ENCODE measurements at regions not wholly inside any gene's neighbourhood (a gene's known extent, or its start where the extent isn't known, plus 50 kb on each side); places are given as distances from the start of the nearest gene placed in this dataset.

DNA sequence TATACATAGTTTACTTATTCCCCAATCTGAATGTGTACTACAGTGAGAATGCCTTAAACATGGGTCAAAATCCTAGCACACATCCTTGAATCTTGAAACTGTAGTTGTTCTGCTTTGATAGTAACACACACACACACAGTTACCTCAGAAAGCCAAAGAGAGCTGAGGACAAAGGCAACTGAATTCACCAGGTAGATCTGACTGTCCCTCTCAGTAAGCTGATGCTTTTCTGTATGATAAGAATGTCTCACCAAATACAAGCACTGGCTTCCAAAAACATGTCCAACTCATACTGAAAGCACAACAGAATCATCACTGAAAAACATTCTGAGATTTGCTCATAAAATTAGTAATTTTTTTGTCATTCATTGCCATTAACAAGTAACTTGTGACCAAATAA lies 104.3 kb upstream of the DYNLRB2 start:
- DNase-seq = no peak
- in situ Hi-C loops (cut with MboI; ENCODE audit: low pct_unique_long_range_greater_than_20kb, low sequenced_read_pairs) = no loop called here

DNA sequence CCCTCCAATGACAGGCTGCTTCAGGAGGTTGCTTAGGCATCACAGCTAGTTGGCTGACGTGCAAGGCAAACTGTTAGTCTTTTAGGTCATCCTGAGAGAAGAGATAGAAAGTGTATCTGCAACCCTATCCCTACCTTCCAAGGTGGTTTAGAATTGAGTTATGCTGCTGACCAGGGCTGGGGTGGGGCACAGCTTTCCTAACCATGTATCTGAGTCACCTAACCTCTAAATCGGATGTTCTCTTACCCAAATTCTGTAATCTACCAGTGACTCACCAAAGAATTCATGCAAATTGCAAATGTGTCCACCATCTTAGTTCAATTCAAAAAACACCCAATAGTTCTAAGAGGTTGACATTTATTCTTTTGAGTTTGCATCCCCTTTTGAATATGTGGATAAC lies 107.2 kb upstream of the DYNLRB2 start:
- in situ Hi-C loops (cut with MboI; ENCODE audit: low pct_unique_long_range_greater_than_20kb, low sequenced_read_pairs) = no loop called here

DNA sequence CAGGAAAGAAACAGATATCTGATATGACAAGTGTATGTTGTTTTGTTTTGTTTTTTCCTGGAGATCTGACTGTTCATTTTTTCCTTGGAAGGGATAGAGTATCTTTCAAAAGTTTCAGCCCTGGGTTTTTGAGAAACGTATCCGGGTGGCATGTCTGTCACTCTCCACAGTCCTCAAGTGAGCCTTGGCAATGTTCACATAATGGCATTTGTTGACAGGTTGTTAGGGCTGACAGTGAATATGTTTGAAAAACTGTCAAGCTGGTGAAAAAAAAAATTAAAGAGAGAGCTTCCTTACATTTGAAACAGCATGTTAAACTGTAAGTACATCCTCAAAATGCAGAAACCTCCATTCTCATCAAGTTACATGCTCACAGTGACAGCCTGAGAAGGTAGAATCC lies 113.0 kb upstream of the DYNLRB2 start:
- no peak for DNase-seq
- in situ Hi-C loops (cut with MboI; ENCODE audit: low pct_unique_long_range_greater_than_20kb, low sequenced_read_pairs) = no loop called here

More for the DNA sequence above, 107.2 kb upstream of the DYNLRB2 start:
- no peak for DNase-seq

DNA sequence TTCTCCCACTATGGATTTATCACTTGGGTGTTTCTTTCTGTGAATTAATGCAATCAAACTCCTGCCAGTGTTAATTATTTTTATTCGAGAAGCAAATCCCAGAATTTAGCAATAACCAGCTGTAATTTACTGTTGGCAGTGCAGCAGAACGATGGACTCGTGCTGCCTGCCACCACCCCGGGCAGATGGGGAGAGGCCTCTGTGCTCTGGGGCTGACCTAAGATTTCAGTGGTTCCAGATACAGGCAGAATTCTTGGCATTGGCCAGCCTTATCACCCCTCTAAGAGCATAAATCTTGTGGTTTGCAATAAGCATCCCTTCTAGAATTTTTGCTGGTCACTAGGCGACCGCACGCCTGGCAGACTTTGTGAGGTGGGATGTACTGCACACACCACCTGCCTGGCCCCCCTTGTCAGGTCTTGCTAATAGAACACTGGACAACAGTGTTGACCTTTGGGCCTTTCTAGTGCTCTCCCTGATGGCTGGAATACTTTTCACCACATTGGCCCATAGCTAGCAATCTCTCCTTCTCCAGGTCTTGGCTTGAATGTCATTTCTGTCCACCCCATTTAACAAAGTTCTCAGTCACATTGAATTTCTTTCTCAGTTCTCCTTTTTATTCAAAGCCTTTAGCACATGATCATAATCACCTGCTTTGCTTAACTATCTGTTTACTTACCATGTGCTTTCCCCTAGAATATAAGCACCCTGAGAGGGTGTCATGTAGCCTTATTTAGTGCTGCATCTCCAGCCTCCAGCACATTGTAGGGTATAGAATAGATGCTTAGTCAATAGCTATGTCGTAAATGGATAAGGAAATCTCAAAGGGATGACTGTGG lies 122.1 kb upstream of the DYNLRB2 start:
- in situ Hi-C loops (cut with MboI; ENCODE audit: low pct_unique_long_range_greater_than_20kb, low sequenced_read_pairs) = no loop called here
- DNase-seq = no peak

DNA sequence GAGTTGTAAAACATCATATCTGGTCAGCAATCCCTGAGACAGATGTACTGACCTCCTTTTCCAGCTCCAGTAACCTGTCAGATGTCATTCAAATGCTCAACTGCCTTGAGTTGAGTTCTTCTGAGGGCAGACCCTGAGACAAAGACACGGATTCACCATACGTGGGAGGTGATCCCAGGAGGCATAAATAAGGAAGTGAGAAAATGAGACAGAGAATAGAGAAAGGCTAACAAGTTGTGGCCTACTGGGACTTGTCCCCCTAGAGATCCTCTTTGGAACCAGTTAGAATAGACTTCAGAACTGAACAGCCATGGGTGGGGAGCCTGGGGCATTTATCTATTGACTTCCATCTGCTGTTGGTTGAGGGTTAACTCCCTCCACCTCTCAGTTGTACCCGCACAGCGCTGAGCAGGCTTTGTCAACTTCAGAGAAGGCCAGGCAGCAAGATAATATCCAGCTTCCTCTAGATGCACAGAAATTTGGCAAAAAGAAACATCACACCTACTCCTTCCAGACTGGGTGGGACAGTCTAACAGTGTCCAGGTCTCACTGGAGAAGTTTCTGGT lies 123.0 kb upstream of the DYNLRB2 start:
- in situ Hi-C loops (cut with MboI; ENCODE audit: low pct_unique_long_range_greater_than_20kb, low sequenced_read_pairs) = no loop called here

DNA sequence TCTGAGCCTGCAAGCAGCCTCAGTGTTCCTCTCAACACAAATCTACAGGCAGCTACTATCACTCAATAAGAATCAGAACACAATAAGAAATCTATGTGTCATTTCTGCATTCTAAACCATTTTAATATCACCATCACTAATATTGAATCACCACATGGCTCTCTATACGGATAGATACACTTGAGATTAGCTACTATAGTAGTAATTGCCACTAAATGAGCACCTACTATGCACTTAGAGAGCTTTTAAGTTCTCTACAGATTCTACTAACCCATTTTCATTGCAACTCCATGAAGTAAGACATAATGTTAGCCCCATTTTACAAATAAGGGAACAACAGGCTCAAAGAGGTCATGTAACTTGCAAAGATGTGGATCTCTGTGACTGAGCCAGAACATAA lies 132.8 kb upstream of the DYNLRB2 start:
- in situ Hi-C loops (cut with MboI; ENCODE audit: low pct_unique_long_range_greater_than_20kb, low sequenced_read_pairs) = no loop called here
- DNase-seq = no peak

More for the DNA sequence above, 123.0 kb upstream of the DYNLRB2 start:
- no peak for DNase-seq

DNA sequence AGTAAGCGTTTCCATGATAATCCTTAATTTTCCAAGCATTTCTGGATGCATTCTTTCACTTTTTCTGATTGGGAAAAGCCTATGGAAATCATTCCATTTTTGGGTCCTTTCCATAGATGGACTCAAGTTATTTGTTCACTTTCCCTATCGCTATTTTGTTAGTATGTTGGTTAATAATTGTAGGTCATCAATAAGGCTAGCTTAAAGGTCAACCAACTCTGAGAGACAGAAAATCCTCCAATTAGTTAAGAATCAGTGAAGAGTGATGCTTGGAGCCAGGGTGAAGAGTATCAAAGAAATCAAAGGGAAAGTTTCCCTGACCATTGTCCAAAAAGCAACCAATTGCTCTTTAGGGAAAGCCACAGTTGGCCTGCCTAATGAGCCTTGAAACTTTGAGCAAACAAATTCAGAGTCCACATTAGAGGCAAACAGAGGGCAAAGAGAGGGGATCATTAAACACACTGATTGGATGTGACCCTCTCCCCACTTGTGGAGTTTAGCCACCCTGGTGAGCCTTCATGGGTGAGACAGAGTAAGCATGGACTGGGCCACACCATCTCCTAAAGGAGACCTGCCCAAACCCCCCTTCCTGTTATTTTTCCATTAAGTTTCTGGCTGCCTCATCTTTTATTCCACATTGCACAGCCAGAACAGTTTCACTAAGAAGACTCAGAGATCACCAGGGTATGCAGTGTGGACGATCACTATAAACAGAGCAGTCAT lies 133.4 kb upstream of the DYNLRB2 start:
- in situ Hi-C loops (cut with MboI; ENCODE audit: low pct_unique_long_range_greater_than_20kb, low sequenced_read_pairs) = no loop called here
- DNase-seq = no peak

DNA sequence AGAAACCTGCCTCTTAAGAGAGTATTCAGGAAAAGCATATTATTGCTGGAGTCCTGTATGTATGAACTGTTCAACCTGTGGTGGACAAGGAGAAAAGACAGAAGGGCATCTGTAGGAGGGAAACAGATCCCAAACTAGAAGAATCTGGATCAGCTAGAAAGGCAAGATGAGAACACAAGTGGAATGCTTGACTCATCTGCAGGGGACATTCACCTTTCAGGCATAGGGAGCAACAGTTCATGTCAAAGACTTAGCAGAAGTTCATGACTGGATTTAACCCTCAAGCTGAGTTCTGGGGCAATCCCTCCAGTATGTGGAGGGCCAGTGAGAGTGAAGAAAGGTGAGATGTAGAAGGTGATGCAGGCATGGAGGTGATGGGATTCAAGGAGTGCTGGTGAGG lies 135.9 kb upstream of the DYNLRB2 start:
- in situ Hi-C loops (cut with MboI; ENCODE audit: low pct_unique_long_range_greater_than_20kb, low sequenced_read_pairs) = no loop called here

DNA sequence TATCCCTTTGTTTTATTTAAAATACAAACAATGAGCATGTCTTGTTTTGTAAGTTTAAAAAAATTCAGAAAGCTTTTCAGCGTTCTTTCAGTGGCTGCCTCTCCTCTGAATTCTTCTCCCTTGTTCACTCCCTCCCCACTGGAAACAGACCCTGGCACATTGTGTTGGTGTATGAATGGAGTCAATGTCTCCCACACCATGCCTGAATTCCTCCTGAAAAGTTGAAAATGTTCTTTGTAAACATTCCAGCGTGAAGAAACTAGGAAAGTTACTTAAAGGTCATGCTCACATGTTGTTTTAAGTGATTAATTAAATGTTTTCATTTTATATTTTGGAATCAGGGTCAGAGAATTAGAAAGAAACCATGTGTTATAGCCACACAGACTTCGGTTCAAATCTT lies 136.9 kb upstream of the DYNLRB2 start:
- in situ Hi-C loops (cut with MboI; ENCODE audit: low pct_unique_long_range_greater_than_20kb, low sequenced_read_pairs) = no loop called here
- DNase-seq = no peak

More for the DNA sequence above, 135.9 kb upstream of the DYNLRB2 start:
- DNase-seq = no peak

DNA sequence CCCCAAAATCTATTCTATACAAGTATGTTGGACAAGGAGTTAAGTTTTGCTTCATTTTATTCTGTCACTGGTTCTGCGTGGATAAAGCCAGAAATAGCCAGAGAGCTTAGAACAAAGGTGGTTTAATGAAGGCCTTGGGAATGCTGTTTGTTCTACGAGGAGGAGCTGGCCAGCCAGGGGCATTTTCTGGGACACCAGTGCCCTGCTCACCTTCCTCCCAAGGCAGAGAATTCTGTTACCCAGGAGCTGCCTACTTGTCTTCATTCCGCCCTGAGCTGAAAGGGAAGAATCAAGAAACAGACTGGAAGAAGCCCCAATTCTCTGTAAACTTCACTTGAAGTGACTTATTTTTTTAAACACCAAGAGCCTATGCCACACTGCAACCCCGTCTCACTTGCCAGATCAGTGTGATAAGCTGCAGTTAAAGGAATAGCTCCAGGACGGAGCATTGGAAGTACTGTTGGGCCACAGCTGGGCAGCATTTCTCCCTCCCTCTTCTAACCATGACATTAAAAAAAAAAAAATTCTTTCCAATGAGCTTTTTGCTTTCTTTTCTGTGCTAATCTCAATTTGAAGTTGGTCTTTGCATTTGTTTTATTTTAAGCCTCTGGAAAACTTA lies 149.8 kb upstream of the DYNLRB2 start:
- in situ Hi-C loops (cut with MboI; ENCODE audit: low pct_unique_long_range_greater_than_20kb, low sequenced_read_pairs) = no loop called here
- no peak for DNase-seq

DNA sequence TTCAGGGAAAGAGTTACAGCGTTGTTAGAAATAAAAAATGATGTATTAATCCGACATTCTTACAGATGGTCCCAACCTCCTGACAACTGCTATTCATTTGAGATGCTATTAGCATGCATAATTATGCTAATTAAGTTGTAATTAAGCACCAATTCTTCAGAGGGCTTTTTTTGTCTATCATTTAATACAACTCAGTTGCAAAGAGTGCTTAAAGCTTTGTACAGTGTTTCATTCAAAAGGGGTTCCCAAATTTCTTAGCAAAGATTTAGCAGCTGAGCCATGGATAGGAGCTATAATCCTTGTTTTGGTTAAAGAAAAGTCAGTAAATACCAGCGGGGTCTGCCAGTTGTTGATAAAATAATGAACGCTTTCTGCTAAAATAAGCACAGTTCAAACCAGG lies 150.7 kb upstream of the DYNLRB2 start:
- in situ Hi-C loops (cut with MboI; ENCODE audit: low pct_unique_long_range_greater_than_20kb, low sequenced_read_pairs) = no loop called here
- DNase-seq = no peak

DNA sequence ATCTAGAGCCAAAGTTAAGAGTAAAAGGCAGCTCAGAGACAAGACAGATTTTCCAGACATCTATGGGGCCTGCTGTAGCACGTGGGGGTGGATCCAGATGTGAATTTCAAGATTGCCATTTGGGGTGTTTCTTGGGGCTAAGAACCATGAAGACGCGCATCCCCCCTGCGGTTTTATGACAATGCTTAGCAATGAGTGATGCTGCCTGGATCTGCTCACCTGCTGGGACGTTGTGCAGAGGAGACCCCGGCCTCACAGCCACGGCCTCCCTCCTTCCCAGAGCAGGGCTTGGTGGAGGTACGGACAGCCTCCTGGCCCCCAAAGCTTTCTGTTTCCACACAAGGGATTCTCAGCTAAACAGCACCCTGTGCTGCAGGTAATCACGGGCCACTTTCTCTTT lies 151.5 kb upstream of the DYNLRB2 start:
- in situ Hi-C loops (cut with MboI; ENCODE audit: low pct_unique_long_range_greater_than_20kb, low sequenced_read_pairs) = no loop called here

DNA sequence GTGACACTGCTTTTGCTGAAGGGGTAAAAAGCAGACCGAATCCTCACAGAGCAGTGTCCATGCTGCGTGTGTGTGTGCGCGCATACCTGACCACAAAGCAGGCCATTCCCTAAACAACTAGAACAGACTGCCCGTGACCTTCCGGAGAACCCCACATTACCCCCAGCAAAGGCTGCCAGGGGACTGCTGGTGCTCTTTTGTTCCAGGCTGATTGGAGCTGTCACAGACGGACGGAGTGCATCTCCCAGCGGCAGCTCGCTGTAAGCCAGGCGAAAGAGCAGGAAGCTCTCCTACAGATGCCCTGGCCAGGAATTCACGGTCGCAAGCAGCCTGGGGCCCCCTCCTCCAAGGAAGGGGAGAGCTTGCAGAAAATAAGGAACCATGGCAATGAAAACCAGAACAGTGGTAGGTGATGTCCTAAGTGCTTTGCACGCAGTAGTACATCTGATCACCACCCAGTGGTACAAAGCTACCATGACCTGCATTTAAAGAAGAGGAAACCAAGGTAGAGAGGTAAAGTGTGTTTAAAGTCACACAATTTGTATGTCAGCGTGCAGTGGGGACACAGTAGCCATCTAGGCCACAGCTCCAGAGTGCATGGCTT lies 153.4 kb upstream of the DYNLRB2 start:
- no peak for DNase-seq
- in situ Hi-C loops (cut with MboI; ENCODE audit: low pct_unique_long_range_greater_than_20kb, low sequenced_read_pairs) = no loop called here

More for the DNA sequence above, 151.5 kb upstream of the DYNLRB2 start:
- DNase-seq = no peak

DNA sequence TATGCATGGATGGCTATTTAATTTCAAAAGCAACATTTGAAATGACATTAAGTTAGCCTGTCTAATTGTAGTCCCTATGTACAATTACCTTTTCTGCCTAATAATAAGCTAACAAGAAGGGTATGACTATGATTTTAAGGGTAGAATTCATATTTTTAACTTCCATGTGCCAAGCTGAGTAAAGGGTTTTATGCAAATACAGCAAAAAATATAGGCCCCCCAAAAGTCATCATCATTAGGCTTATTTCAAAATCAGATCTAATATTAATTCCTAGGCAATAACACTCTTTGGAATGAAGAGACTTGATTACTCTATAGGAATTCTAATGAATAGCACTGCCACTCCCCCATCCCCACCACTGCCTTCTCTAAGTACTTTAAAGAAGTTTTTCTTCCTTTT lies 155.9 kb upstream of the DYNLRB2 start:
- no peak for DNase-seq
- in situ Hi-C loops (cut with MboI; ENCODE audit: low pct_unique_long_range_greater_than_20kb, low sequenced_read_pairs) = no loop called here

DNA sequence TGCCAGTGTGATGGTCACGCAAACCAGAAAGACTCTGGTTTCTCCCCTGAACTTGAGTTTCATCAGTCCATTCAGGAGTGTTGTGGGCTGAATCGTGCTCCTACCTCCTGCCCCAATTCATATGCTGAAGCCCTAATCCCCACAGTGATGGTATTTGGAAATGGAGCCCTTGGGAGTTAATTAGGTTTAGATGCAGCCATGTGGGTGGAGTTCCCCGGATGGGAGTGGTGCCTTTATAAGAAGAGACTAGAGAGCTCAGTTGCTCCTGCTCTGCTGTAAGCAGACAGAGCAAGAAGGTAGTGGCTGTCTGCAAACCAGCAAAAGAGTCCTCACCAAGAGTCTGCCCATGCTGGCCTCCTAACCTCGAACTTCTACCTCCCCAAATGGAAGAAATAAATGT lies 160.3 kb upstream of the DYNLRB2 start:
- DNase-seq = no peak
- in situ Hi-C loops (cut with MboI; ENCODE audit: low pct_unique_long_range_greater_than_20kb, low sequenced_read_pairs) = no loop called here

DNA sequence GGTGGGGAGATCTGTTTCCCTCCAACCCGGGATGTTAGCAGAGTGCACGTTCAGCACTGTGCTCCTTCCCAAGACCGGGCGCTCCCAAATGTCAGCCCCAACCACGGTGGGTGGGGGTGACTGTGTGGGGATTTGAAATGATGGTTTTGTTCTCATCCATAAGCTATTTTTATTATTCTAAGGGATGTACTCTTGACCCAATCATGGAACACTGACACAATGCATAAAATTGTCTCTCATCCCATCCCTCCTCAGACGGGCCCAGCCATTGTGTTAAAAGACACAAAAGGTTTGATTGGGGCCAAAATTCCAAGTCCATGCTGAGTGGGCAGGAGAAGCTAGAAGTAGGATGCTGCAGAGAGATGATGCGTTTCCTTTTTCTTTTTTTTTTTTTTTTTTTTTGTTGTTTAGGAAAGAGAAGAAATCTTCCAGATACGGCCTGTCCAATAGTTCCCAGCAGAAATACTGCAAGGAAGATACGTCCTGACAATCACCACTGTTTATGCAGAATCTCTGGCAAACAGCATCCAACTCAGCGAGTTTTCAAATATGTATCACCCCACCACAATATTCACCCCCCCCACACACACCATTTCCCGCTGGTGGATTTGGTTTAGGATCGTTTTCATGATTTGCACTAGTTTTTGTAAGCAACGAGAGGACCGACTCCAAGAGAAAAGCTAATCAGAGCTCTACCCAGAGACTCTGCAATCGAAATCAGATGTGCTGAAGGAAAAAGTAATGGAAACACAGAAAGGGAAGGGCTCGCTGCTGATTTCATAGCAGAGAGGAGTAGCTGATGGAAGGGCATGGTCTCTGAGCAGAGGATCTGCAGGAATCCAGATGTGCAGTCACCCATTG lies 163.5 kb upstream of the DYNLRB2 start:
- no peak for DNase-seq

DNA sequence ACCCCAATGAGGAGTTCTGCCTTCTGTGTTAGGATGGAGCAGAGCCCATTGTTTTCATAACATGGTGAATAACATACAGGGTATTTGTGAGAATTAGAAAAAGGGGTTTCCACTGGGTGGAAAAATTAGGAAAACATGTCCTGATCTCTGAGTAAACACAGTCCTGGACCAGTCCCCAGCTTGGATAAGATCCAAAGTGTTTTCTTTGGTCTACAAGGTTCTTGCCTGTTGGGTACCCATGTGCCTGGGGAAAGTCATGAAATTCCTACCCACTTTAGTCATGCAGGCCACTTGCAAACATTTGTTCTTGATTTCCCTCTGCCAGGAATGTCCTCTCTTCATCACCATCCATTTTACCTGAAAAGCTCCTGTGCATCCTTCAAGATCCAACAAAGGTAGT lies 164.8 kb upstream of the DYNLRB2 start:
- no peak for DNase-seq
- in situ Hi-C loops (cut with MboI; ENCODE audit: low pct_unique_long_range_greater_than_20kb, low sequenced_read_pairs) = no loop called here

More for the DNA sequence above, 163.5 kb upstream of the DYNLRB2 start:
- in situ Hi-C loops (cut with MboI; ENCODE audit: low pct_unique_long_range_greater_than_20kb, low sequenced_read_pairs) = no loop called here

DNA sequence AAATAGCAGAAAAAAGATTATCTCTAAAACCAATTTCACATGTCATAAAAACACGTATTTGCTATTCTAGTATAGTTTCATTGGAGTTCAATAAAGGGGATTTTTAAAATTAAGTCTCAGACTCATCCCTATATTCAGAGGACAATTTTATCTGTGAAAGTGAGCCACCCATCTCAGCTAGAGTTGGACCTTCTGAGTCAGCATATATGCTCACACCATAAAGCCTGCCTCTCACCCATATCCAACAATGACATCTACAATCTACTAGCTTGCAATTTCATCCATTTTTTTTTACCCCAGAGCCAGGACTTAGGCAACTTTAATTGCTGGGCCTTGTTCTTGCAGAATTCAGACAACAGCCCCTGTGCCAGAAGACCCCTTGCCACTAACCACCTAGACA lies 165.3 kb upstream of the DYNLRB2 start:
- in situ Hi-C loops (cut with MboI; ENCODE audit: low pct_unique_long_range_greater_than_20kb, low sequenced_read_pairs) = no loop called here
- no peak for DNase-seq

DNA sequence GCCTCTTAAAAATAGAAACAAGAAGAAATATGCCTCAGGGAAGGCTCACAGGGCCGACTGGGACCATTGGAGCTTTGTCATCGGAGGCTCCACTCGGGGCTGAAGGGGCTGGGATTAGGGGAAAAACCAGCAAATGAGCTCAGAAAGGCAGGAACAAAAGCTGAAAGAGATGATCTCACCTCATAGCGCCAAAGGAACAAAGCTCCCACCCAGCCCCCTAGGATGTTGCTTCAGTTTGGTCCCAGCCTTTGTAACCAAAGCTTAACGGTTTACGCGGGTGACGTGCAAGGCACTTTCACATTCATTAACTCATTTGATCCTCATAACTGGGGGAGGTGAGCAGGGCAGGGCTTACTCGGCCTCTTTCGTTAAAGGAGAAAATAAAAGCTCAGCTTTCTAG lies 168.5 kb upstream of the DYNLRB2 start:
- no peak for DNase-seq
- in situ Hi-C loops (cut with MboI; ENCODE audit: low pct_unique_long_range_greater_than_20kb, low sequenced_read_pairs) = no loop called here
